Right lung (tissue), 2 donors: ENCODE measurements at regions not wholly inside any gene's neighbourhood (a gene's known extent, or its start where the extent isn't known, plus 50 kb on each side); places are given as distances from the start of the nearest gene placed in this dataset.
"Not testable (repeated sequence)": the region's sequence is repeated elsewhere in the genome, so short reads cannot be mapped to it uniquely, and the experiment has no call there.

Experiments
- DNase-seq, 2 donors: peaks; one replicate each; pipeline ENCODE4 v3.0.0-alpha.2; 2013

DNA sequence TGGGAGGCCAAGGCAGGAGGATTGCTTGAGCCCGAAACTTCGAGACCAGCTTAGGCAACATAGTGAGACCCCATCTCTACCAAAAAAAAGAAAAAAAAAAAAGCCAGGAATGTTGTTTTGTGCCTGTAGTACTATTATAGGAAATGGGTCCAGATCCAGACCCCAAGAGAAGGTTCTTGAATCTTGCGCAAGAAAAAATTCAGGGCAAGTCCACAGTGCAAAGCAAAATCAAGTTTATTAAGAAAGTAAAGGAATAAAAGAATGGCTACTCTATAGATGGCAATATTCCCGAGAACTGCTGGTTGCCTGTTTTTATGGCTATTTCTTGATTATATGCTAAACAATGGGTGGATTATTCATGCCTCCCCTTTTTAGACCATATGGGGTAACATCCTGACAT, 51.2 kb upstream of the RDX start:
- no peak for DNase-seq

GRCh38 chr11:110349138-110349996, 53.0 kb upstream of the RDX start:
- no peak for DNase-seq

DNA sequence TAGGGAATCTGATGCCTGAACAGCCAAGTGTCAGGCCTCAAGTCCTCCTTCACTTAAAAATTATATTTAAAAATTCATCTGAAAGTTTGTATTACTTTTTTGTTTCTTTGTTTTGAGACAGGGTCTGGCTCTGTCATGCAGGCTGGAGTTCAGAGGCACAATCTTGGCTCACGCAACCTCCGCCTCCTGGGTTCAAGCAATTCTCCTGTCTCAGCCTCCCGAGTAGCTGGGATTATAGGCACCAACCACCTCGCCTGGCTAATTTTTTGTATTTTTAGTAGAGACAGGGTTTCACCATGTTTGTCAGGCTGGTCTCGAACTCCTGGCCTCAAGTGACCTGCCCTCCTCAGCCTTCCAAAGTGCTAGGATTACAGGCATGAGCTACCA, 53.6 kb upstream of the RDX start:
- not testable (repeated sequence) for DNase-seq

DNA sequence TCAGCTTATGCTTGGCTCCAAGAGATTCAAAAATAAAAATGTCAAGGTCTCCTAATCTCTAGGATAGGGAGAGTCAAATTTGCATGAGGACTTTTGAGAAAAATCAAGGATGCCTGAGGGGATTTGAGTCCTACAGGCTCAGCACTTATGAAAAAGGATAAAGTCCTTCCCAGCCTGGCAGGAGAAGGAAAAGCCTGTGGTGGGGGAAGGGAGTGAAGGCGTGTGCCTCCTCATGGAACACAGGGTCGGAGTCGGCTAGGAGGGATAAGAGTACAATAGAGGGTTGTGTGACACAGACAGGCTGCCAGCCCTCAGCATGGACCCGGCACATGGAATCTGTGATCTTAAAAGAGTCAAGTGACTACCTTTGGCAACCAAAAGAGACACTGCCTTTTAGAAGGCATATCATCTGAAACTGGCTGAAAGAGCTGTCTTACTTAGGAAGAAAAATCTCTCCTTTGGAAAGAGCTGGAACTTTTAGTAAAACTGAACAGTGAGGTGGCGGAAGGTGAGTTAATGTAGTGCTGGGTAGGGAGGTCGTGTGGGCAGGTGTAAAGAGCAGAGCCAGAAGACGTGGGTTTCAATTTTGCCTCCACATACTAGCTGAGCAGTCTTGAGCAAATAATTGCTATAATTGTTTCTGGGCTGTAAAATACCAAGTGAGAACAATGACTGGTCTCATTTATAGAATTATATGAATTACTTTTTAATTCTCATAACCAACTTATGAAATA, 58.8 kb upstream of the RDX start:
- DNase-seq, result no peak

GRCh38 chr11:110356762-110357671, 60.6 kb upstream of the RDX start:
- DNase-seq, result no peak

DNA sequence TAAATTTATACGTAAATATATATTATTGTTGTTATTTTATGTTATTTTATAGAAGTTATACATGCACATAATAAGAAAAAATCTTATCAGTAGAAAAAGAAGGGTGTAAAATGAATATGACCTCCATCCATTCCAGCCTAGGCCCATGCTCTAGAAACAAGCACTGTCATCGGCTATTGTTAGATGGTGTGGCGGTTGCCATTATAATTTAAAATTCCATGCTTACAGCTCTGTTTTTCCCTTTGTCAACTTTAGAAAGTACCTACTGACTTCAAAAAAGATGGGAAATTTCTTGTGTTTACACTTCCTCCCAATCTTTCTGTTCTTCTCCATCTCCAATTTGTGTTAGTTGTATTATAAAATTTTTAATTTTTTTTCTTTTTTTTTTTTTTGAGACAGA, 61.9 kb upstream of the RDX start:
- DNase-seq, result no peak

- not testable (repeated sequence) for DNase-seq
These were observed 64.5 kb upstream of the RDX start for GRCh38 chr11:110360781-110361408.

DNA sequence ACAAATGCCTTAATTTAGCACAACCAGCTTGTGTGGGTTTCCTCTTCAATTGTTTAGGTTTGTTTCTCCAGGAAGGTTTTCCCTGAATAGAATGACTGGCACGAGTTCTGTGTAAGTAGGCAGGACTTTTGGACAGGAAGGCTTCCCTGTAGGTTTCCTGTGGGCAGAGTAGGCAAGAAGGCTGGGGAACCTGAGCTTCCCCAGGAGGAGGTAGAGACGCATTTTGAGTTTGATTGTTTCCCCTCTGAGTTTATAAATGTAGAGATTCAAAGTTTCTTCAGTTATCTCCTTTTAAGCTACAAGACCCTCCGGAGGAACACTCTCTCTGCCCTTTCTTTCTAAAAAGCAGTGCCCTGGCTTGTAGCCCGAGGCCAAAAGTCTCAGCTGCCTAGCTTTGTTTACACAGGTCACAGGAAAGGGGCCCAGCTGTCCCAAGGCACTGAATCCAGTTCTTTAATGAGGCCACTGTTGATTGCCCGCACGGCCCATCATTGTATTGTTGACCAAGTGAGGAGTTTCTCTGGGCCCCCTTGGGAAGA, 66.6 kb upstream of the RDX start:
- peak in 1 of 2 donors; percentile 16 for DNase-seq

GRCh38 chr11:110366291-110366690, 63.5 kb upstream of the FDX1 start:
- peak; percentile 36 to 51 for DNase-seq

- no peak for DNase-seq
These were observed 62.2 kb upstream of the FDX1 start for GRCh38 chr11:110367571-110367970.

- DNase-seq, result no peak
These were observed 58.7 kb upstream of the FDX1 start for GRCh38 chr11:110371084-110371483.

DNA sequence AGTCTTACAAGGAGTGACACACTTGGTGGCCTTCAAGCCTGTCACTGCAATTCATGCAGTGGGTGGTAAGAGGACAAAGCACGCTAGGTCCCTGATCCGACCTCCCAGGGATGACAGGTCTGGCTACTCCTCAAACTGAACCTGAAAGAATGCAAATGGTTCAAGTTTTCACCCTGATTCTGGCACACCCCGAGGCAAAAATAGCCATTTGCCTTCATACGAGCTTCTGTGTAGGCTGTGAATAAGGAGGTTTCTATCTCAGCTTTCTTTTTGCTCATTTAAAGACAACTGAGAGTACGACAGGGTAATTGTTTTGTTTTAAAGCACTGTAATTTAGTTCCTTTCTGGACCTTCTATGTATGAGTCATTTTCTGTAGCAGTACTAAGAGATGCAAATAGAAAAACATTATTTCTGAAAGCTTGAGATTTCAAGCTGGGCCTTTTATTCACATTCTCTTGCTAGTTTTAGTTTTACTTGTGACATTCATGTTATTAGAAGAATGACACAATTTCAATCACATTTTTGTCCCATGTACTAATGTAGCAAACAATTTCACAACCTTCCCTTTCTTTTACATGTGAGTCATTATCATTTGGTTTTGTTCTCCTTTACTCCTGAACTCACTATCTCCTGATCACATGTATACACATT, 56.6 kb upstream of the FDX1 start:
- no peak for DNase-seq

GRCh38 chr11:110374921-110375320, 54.8 kb upstream of the FDX1 start:
- DNase-seq, result no peak

DNA sequence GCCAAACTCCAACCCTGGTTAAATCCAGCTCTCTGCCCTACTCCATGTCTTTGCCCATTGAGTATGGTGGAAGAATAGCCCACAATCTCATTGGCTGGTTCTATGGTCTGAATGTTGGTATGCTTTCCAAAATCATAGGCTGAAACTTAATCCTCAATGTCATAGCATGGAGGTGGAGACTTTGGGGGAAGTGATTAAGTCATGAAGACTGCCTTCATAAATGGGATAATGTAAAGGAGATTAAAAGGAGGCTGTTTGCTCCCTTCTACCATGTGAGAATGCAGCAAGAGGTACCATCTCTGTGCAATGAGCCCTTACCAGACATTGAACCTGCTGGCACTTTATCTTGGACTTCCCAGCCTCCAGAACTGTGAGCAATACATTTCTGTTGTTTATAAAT, 54.4 kb upstream of the FDX1 start:
- no peak for DNase-seq

GRCh38 chr11:110376021-110376420, 53.7 kb upstream of the FDX1 start:
- DNase-seq, result no peak

GRCh38 chr11:110376711-110377324, 52.9 kb upstream of the FDX1 start:
- DNase-seq, result peak; percentile 65 to 73

DNA sequence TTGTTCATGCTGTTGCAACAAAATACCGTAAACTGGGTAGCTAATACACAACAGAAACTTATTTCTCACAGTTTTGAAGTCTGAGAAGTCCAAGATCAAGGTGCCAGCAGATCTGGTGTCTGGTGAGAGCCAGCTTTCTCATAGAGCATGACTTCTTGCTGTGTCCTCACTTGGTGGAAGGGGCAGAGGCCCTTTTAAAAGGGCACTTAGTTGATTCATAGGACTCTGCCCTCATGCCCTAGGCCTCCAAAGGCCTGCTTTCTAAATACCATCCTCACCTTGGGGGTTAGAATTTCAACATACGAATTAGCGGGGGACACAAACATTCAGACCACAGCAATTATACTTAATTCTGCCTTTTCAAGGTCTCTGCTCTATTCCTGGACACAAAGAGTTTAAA, 52.3 kb upstream of the FDX1 start:
- DNase-seq, result no peak

GRCh38 chr11:110379261-110379660, 50.5 kb upstream of the FDX1 start:
- DNase-seq, result no peak

DNA sequence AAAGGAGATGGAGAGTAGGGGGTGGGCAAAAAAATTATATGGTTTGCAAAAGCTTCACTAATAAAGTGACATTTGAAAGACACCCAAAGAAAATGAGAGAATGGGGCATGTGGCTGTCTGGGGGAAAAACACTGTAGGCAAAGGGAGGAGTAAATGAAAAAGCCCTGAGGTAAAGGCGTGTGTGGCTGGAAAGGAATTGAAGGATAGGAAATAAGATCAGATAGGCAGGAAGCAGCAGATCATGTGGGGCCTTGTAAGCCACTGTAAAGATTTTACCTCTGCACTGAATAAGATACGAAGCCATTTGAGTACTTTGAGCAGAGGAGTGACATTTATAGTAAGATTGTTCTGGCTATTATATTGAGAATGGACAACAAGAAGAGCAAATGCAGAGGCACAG, 49.8 kb upstream of the FDX1 start:
- no peak for DNase-seq
